AG04450 (cell line): ENCODE measurements at regions not wholly inside any gene's neighbourhood (a gene's known extent, or its start where the extent isn't known, plus 50 kb on each side); places are given as distances from the start of the nearest gene placed in this dataset.

ENCODE experiments used
- CTCF ChIA-PET: fragments of 300-600, 350-600 bp; formaldehyde crosslinking; extraction: SDS; loops from one replicate; lab custom pipeline; 2022; ENCODE audit warnings: antibody characterized with exemption, inconsistent platforms; lab: Charles Lee
- POLR2A ChIA-PET: fragments of 350-600 bp; formaldehyde crosslinking; extraction: SDS; loops from one replicate; lab custom pipeline; 2021; ENCODE audit warnings: antibody characterized with exemption, inconsistent platforms; lab: Yijun Ruan, JAX
- DNase-seq: peaks from one replicate; pipeline ENCODE4 v3.0.0-alpha.2; 2011; ENCODE audit warnings: low read depth, low spot score
- H3K27ac ChIP-seq: one replicate; pipeline ENCODE4 v1.5.1; 2012; ENCODE audit warnings: low read depth, low read length, control low read depth
- H3K27me3 ChIP-seq: one replicate; pipeline ENCODE4 v1.6.0; 2012; ENCODE audit warnings: low read length; ENCODE audit not compliant: control insufficient read depth, insufficient read depth
- H3K4me3 ChIP-seq: 2 replicates; pipeline ENCODE4 v1.5.1; 2011; ENCODE audit warnings: mild to moderate bottlenecking, low read depth, low read length, control low read depth
- H3K9me3 ChIP-seq: 2 replicates; pipeline ENCODE4 v1.5.1; 2012; ENCODE audit warnings: low read length; ENCODE audit not compliant: control insufficient read depth, insufficient read depth
- CTCF ChIP-seq: IDR thresholded peaks from 2 replicates; pipeline ENCODE4 v1.5.1; 2011; ENCODE audit warnings: low read depth, low read length, control low read depth, inconsistent platforms

- DNase-seq, result no peak
- no peak overlapping the region for H3K27ac ChIP-seq
- H3K4me3 ChIP-seq, result no peak overlapping the region
- ChIA-PET POLR2A (no interaction called here), CTCF (no interaction called here)
- H3K9me3 ChIP-seq, result no peaks in the 10 kb centered on the region
- H3K27me3 ChIP-seq, result peaks cover 38% of the 10 kb centered on the region
- TF ChIP-seq CTCF, result no peak
Measured at GRCh38 chr10:100622946-100623345, 87.2 kb downstream of the HIF1AN start.

- no peak overlapping the region for H3K4me3 ChIP-seq
- no peak for TF ChIP-seq CTCF
- DNase-seq, result no peak
- H3K27me3 ChIP-seq, result peaks cover 41% of the 10 kb centered on the region
- ChIA-PET POLR2A (no interaction called here), CTCF (no interaction called here)
- H3K27ac ChIP-seq, result no peak overlapping the region
- H3K9me3 ChIP-seq, result no peaks in the 10 kb centered on the region
Measured at GRCh38 chr10:100623521-100624230, 87.9 kb downstream of the HIF1AN start.

GRCh38 chr10:100624298-100624697 is 88.6 kb downstream of the HIF1AN start:
- DNase-seq, result no peak
- H3K9me3 ChIP-seq, result no peaks in the 10 kb centered on the region
- peaks cover 41% of the 10 kb centered on the region for H3K27me3 ChIP-seq
- TF ChIP-seq CTCF, result no peak
- H3K27ac ChIP-seq, result no peak overlapping the region
- ChIA-PET CTCF (interaction anchor here (1.0 kb wide), 1 partner anchor 14 kb away, joined by 3 read pairs; no protein-coding TSS in a partner anchor), POLR2A (no interaction called here)
- H3K4me3 ChIP-seq, result no peak overlapping the region

GRCh38 chr10:100625816-100626215 is 90.1 kb downstream of the HIF1AN start:
- DNase-seq, result no peak
- H3K9me3 ChIP-seq, result no peaks in the 10 kb centered on the region
- POLR2A ChIA-PET, result no interaction called here
- CTCF ChIA-PET, result no interaction called here
- H3K27ac ChIP-seq, result no peak overlapping the region
- peaks cover 35% of the 10 kb centered on the region for H3K27me3 ChIP-seq
- no peak for TF ChIP-seq CTCF
- no peak overlapping the region for H3K4me3 ChIP-seq

GRCh38 chr10:100628061-100628460 is 92.3 kb downstream of the HIF1AN start:
- POLR2A ChIA-PET, result no interaction called here
- Histone ChIP-seq H3K27ac (no peak overlapping the region), H3K4me3 (no peak overlapping the region), H3K27me3 (peaks cover 23% of the 10 kb centered on the region), H3K9me3 (no peaks in the 10 kb centered on the region; the same call in 1 of the 2 replicates)
- no peak for TF ChIP-seq CTCF
- CTCF ChIA-PET, result interaction anchor here (1.0 kb wide), 1 partner anchor 251 kb away, joined by 4 read pairs; no protein-coding TSS in a partner anchor
- no peak for DNase-seq
